Sigmoid colon (tissue), 3 donors: ENCODE measurements at regions not wholly inside any gene's neighbourhood (a gene's known extent, or its start where the extent isn't known, plus 50 kb on each side); places are given as distances from the start of the nearest gene placed in this dataset.

Source experiments
- POLR2A ChIP-seq, 2 donors: fragments of 450-650 bp; IDR thresholded peaks; one replicate each; pipeline ENCODE4 v1.6.1; 2016; ENCODE audit warnings: antibody characterized with exemption in 2 of 2, mild to moderate bottlenecking in 2 of 2, moderate library complexity in 2 of 2
- TF ChIP-seq, protein P1 (sequence below), 4 experiments: fragments of 450-650 bp in 3 of 4; fragments of 200-600 bp in 1 of 4; IDR thresholded peaks; one replicate each; pipeline ENCODE4 v1.5.1; 2016 to 2019; ENCODE audit warnings: antibody characterized with exemption in 4 of 4, mild to moderate bottlenecking in 3 of 4, moderate library complexity in 2 of 4

DNA sequence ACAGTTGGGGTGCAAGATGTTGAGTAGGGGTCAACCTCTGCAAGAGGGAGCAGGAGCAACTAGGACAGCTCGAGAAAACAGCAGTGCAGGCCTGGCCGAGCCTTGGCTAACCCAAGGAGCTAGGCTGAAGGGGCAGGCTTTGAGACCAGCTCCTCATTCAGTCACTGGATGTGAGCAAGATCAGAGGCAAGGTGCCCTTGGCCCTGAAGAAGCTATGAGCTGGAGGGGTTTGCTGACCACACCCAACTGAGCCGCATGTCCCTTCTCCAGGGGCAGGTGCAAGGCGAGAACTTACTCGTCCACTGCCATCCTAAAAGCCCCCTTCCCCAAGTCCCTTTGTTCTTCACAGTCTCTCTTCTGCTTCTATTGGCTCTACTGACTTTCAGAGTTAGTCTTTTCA is 126.1 kb upstream of the UBL3 start:
- TF ChIP-seq, protein P1, sequence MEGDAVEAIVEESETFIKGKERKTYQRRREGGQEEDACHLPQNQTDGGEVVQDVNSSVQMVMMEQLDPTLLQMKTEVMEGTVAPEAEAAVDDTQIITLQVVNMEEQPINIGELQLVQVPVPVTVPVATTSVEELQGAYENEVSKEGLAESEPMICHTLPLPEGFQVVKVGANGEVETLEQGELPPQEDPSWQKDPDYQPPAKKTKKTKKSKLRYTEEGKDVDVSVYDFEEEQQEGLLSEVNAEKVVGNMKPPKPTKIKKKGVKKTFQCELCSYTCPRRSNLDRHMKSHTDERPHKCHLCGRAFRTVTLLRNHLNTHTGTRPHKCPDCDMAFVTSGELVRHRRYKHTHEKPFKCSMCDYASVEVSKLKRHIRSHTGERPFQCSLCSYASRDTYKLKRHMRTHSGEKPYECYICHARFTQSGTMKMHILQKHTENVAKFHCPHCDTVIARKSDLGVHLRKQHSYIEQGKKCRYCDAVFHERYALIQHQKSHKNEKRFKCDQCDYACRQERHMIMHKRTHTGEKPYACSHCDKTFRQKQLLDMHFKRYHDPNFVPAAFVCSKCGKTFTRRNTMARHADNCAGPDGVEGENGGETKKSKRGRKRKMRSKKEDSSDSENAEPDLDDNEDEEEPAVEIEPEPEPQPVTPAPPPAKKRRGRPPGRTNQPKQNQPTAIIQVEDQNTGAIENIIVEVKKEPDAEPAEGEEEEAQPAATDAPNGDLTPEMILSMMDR (IDR thresholded peaks at IDR 0.05), result no peak
- TF ChIP-seq POLR2A (IDR thresholded peaks at IDR 0.05), result no peak
